Testis (tissue), 2 donors: ENCODE measurements at regions not wholly inside any gene's neighbourhood (a gene's known extent, or its start where the extent isn't known, plus 50 kb on each side); places are given as distances from the start of the nearest gene placed in this dataset.

Experiments used
- DNase-seq: peaks from one replicate; pipeline ENCODE4 v3.0.0-alpha.2; 2019
- H3K27ac ChIP-seq, 2 donors: fragments of 200-600 bp; sonication (generic); one replicate each; pipeline ENCODE4 v1.5.1; 2019
- H3K27me3 ChIP-seq: fragments of 200-600 bp; sonication (generic); one replicate; pipeline ENCODE4 v1.5.1; 2019
- H3K36me3 ChIP-seq: fragments of 200-600 bp; sonication (generic); one replicate; pipeline ENCODE4 v1.5.1; 2017; ENCODE audit warnings: low read depth; ENCODE audit errors: missing control alignments
- H3K4me1 ChIP-seq: fragments of 200-600 bp; sonication (generic); one replicate; pipeline ENCODE4 v1.5.1; 2019
- H3K4me3 ChIP-seq, 2 donors: fragments of 200-600 bp; sonication (generic); one replicate each; pipeline ENCODE4 v1.5.1; 2017 to 2019
- H3K9me3 ChIP-seq: fragments of 200-600 bp; sonication (generic); one replicate; pipeline ENCODE4 v1.5.1; 2017
- POLR2A ChIP-seq: fragments of 450-650 bp; IDR thresholded peaks from one replicate; pipeline ENCODE4 v1.6.1; 2017; ENCODE audit warnings: antibody characterized with exemption, mild to moderate bottlenecking, moderate library complexity
- WGBS, 2 donors: methylation state at CpG; one replicate each; pipeline ENCODE4 v1.1.5; 2018; 5-methylcytosine and 5-hydroxymethylcytosine counted together
- intact Hi-C: fragments of 100-400 bp; cut with DNase I; formaldehyde crosslinking; loops from one replicate; pipeline ENCODE4 v1.15.1; 2023; ENCODE audit warnings: low total_unique reads
- TF ChIP-seq, protein P1 (sequence below), 3 experiments: fragments of 450-650 bp in 2 of 3; fragments of 200-600 bp in 1 of 3; sonication (generic) in 1 of 3; IDR thresholded peaks; one replicate each; pipeline ENCODE4 v1.5.1; 2016 to 2019; ENCODE audit warnings: antibody characterized with exemption in 3 of 3, mild to moderate bottlenecking in 2 of 3, moderate library complexity in 1 of 3

DNA sequence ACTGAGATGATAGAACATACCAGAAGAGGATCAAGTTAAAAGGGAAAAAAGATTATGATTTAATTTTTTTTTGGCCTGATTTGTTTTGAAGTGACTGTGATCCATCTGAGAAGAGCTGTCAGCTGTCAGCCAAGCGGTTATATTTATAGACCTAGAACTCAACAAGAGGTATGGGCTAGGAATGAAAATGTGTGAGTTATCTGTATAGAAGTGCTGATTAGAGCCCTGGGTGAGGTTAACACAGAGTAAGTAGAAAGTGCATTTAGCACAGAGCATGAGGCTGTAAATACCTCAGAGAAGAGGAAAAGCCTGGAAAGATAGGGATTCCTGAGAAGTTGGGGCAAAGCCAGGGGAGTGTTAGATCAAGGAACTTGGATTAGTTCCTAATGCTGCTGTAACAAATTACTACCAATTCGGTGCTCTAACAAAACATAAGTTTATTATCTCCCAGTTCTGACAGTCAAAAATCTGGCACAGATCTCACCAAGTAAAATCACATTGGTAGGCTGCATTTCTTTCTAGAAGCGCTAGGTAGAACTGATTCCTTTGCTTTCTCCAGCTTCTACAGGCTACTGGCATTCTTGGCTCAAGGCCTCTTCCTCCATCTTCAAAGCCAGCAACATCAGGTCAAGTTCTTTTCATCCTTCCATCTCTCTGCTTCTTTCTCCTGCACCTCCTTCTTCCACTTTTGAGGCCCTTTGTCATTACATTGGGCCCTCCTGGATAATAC, 197.4 kb upstream of the SPHKAP start:
- Histone ChIP-seq H3K4me3 (no peak overlapping the region), H3K27me3 (no peaks in the 10 kb centered on the region), H3K9me3 (no peaks in the 10 kb centered on the region), H3K4me1 (no peaks in the 10 kb centered on the region), H3K27ac (no peak overlapping the region), H3K36me3 (no peaks in the 10 kb centered on the region)
- WGBS, 2 donors, result 56 to 62% methylated on average over 3 of the region's 3 CpGs
- no peak for DNase-seq
- intact Hi-C loops, result no loop called here
- TF ChIP-seq, protein P1, sequence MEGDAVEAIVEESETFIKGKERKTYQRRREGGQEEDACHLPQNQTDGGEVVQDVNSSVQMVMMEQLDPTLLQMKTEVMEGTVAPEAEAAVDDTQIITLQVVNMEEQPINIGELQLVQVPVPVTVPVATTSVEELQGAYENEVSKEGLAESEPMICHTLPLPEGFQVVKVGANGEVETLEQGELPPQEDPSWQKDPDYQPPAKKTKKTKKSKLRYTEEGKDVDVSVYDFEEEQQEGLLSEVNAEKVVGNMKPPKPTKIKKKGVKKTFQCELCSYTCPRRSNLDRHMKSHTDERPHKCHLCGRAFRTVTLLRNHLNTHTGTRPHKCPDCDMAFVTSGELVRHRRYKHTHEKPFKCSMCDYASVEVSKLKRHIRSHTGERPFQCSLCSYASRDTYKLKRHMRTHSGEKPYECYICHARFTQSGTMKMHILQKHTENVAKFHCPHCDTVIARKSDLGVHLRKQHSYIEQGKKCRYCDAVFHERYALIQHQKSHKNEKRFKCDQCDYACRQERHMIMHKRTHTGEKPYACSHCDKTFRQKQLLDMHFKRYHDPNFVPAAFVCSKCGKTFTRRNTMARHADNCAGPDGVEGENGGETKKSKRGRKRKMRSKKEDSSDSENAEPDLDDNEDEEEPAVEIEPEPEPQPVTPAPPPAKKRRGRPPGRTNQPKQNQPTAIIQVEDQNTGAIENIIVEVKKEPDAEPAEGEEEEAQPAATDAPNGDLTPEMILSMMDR (IDR thresholded peaks at IDR 0.05), result no peak
- TF ChIP-seq POLR2A, result no peak

DNA sequence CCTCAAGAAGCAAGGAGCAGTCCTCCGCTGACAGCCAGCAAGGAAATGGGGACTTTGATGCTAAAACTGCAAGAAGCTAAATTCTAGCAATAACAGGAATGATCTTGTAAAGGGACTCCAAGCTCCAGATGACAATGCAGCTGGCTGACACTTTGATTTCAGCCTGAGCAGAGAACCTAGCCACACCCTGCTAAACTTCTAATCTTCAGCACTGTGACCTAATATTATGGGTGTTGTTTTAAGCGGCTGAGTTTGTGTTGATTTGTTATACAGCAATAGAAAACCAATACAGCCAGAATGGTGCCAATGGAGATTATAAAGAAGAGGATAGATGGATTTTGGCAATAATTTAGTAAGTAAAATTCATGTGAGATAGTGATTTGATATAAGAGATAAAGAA, 196.7 kb upstream of the SPHKAP start:
- Histone ChIP-seq H3K4me3 (no peak overlapping the region), H3K27ac (no peak overlapping the region), H3K9me3 (no peaks in the 10 kb centered on the region), H3K27me3 (no peaks in the 10 kb centered on the region), H3K36me3 (no peaks in the 10 kb centered on the region), H3K4me1 (no peaks in the 10 kb centered on the region)
- no peak for DNase-seq
- intact Hi-C loops, result no loop called here
- WGBS, 2 donors, result 69 to 75% methylated on average over 2 of the region's 2 CpGs
- TF ChIP-seq, protein P1 (IDR thresholded peaks at IDR 0.05), result no peak
- no peak for TF ChIP-seq POLR2A

DNA sequence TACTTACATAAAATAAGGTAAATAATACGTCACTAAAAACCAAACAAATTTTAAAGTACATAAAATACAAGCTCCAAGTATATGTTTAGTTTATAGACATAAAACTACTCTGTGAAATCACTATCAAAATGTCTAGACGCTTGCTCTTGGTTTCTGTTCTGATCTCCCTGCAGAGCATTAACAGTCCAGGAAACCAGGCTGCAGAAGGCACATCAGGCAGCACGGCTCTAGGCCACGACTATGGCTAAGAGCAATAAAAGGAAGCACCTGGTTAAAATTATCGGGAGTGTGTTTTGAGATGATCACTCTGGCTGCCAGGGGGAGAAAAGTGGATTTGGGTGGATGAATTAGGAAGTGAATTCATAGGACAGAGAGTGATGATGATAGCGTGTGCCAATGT, 196.0 kb upstream of the SPHKAP start:
- H3K4me1 ChIP-seq, result no peaks in the 10 kb centered on the region
- DNase-seq, result no peak
- H3K4me3 ChIP-seq, result no peak overlapping the region
- H3K9me3 ChIP-seq, result no peaks in the 10 kb centered on the region
- no peaks in the 10 kb centered on the region for H3K27me3 ChIP-seq
- no peak for TF ChIP-seq POLR2A
- TF ChIP-seq, protein P1 (IDR thresholded peaks at IDR 0.05), result no peak
- intact Hi-C loops, result no loop called here
- WGBS, 2 donors, result 50 to 56% methylated on average over 6 of the region's 6 CpGs
- no peaks in the 10 kb centered on the region for H3K36me3 ChIP-seq
- H3K27ac ChIP-seq, result no peak overlapping the region

DNA sequence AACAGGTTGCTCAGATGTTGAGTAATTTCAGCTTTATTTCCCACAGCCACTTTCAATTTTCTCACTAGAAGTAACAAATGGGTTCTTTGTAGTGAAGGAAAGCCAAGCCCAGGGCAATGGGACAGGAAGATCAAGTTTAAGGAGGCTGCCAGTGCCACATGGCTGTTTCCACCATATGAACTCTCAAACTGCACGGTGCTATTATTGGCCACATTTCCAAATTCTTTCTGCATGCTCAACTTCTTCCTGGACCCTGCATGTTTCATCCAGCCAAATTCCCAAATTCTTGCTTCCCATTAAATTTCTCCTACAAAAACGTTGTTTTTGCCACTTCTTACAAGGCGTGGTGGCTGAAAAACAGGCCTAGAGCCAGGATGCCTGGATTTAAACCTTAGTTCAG, 193.3 kb upstream of the SPHKAP start:
- TF ChIP-seq POLR2A, result no peak
- TF ChIP-seq, protein P1 (IDR thresholded peaks at IDR 0.05), result no peak
- no peak for DNase-seq
- Histone ChIP-seq H3K4me1 (no peaks in the 10 kb centered on the region), H3K4me3 (no peak overlapping the region), H3K36me3 (no peaks in the 10 kb centered on the region), H3K9me3 (no peaks in the 10 kb centered on the region), H3K27ac (no peak overlapping the region), H3K27me3 (no peaks in the 10 kb centered on the region)
- intact Hi-C loops, result no loop called here
- WGBS, 2 donors, result 70% methylated on average over 3 of the region's 3 CpGs

DNA sequence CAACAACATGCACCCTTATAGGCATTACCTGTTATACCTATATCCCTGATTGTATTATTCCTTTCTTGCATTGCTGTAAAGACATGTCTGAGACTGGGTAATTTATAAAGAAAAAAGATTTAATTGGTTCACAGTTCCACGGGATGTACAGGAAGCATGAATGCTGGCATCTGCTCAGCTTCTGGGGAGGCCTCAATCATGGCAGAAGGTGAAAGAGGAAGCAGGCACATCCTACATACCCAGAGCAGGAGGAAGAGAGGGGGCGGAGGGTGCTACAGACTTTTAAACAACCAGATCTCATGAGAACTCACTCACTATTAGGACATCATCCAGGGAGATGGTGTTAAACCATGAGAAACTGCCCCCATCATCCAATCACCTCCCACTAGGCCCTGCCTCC, 191.7 kb upstream of the SPHKAP start:
- intact Hi-C loops, result no loop called here
- no peak for DNase-seq
- Histone ChIP-seq H3K4me1 (no peaks in the 10 kb centered on the region), H3K27ac (no peak overlapping the region), H3K27me3 (no peaks in the 10 kb centered on the region), H3K36me3 (no peaks in the 10 kb centered on the region), H3K9me3 (no peaks in the 10 kb centered on the region), H3K4me3 (no peak overlapping the region)
- TF ChIP-seq, protein P1 (IDR thresholded peaks at IDR 0.05), result no peak
- no peak for TF ChIP-seq POLR2A
- 67 to 88% methylated on average over 2 of the region's 2 CpGs for WGBS, 2 donors
